ENCODE measurements at regions not wholly inside any gene's neighbourhood (a gene's known extent, or its start where the extent isn't known, plus 50 kb on each side); places are given as distances from the start of the nearest gene placed in this dataset.

DNA sequence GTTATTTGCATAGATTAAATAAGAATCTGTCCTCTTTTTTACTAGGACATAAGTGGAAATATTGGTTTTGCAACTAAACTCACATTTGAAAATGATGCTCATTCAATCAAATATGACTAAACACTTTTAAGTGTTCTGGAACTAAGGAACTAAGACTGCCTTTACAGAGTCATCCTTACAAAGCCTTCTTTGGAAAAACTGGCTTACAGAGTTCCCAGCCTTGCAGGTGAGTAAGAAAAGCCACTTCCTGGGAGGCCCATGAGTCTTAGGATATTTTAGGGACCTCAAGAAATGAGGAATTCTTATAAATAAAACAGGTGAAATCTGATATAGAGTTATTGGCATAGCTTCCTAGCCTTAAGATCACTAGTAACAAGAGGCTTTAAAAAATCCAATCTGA, 135.5 kb downstream of the ALOX5 start:
- Histone ChIP-seq H3K27ac (ENCODE audit: low read depth in 1 of 2, low read length in 2 of 2) (no peak overlapping the region), H3K4me1 (ENCODE audit: control insufficient read depth in 1 of 2, insufficient read depth in 2 of 2, low read length in 2 of 2) (no peaks in the 10 kb centered on the region), H3K79me2 (ENCODE audit: insufficient read depth, low read length) (no peaks in the 10 kb centered on the region), H3K36me3 (replicated peaks in 1 of 2; ENCODE audit: control insufficient read depth in 1 of 2, insufficient read depth in 2 of 2, low read length in 2 of 2) (no peaks in the 10 kb centered on the region), H4K20me1 (ENCODE audit: insufficient read depth, low read length) (peaks cover 5% of the 10 kb centered on the region), H3K4me2 (replicated peaks; ENCODE audit: extremely low read depth, low read length, poor library complexity, severe bottlenecking) (no peak overlapping the region), H2AFZ (ENCODE audit: insufficient read depth, low read depth, low read length, poor library complexity, severe bottlenecking) (no peak overlapping the region), H3K27me3 (ENCODE audit: control insufficient read depth in 2 of 2, insufficient read depth in 2 of 2, low read length in 2 of 2) (no peaks in the 10 kb centered on the region), H3K4me3 (replicated peaks in 1 of 3; ENCODE audit: low read depth in 2 of 3, low read length in 3 of 3) (no peak overlapping the region), H3K9me3 (replicated peaks in 1 of 2; ENCODE audit: control insufficient read depth in 1 of 2, insufficient read depth in 1 of 2, low read length in 2 of 2) (no peaks in the 10 kb centered on the region), H3K9ac (ENCODE audit: insufficient read depth, low read length, poor library complexity, severe bottlenecking) (no peak overlapping the region)
- DNase-seq, result no peak
- no peak overlapping the region for H3K27ac Mint-ChIP-seq
- no peaks in the 10 kb centered on the region for H3K4me1 Mint-ChIP-seq
- TF ChIP-seq, protein P1, sequence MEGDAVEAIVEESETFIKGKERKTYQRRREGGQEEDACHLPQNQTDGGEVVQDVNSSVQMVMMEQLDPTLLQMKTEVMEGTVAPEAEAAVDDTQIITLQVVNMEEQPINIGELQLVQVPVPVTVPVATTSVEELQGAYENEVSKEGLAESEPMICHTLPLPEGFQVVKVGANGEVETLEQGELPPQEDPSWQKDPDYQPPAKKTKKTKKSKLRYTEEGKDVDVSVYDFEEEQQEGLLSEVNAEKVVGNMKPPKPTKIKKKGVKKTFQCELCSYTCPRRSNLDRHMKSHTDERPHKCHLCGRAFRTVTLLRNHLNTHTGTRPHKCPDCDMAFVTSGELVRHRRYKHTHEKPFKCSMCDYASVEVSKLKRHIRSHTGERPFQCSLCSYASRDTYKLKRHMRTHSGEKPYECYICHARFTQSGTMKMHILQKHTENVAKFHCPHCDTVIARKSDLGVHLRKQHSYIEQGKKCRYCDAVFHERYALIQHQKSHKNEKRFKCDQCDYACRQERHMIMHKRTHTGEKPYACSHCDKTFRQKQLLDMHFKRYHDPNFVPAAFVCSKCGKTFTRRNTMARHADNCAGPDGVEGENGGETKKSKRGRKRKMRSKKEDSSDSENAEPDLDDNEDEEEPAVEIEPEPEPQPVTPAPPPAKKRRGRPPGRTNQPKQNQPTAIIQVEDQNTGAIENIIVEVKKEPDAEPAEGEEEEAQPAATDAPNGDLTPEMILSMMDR (IDR thresholded peaks at IDR 0.05), result no peak
- no peak overlapping the region for H3K4me3 Mint-ChIP-seq
- peaks cover 0 to 9% (median 2%) of the 10 kb centered on the region in 7 donors for H3K9me3 Mint-ChIP-seq
- peaks cover 0 to 3% of the 10 kb centered on the region in 2 donors for H3K36me3 Mint-ChIP-seq
- H3K27me3 Mint-ChIP-seq (ENCODE audit: low read depth in 3 of 3), result no peaks in the 10 kb centered on the region
- intact Hi-C loops (cut with micrococcal nuclease), result no loop called here

DNA sequence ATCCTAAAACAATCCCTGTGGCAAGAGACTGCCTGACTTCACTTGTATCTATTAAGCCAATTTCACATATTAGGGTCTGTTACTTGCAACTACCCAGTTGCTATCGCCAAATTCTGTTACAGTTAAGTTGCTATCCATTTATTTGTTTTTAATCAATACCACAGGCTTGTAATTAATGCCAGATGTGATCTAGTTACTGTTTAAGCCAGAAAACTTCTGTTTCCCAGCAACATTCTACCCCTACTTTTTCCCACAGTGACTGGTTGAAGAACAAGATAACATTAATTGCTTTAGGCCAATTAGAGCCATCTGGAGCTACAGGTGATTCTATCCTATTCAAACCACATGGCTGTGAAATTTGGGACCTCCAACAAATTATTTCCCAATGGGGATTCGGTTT, 131.3 kb downstream of the ALOX5 start:
- Mint-ChIP-seq H3K9me3 (peaks cover 0 to 3% (median 0%) of the 10 kb centered on the region in 7 donors), H3K36me3 (no peaks in the 10 kb centered on the region), H3K27ac (no peak overlapping the region), H3K4me3 (no peak overlapping the region), H3K27me3 (ENCODE audit: low read depth in 3 of 3) (no peaks in the 10 kb centered on the region), H3K4me1 (no peaks in the 10 kb centered on the region)
- DNase-seq, result no peak
- Histone ChIP-seq H3K27ac (ENCODE audit: low read depth in 1 of 2, low read length in 2 of 2) (no peak overlapping the region), H3K79me2 (ENCODE audit: insufficient read depth, low read length) (no peaks in the 10 kb centered on the region), H3K4me3 (replicated peaks in 1 of 3; ENCODE audit: low read depth in 2 of 3, low read length in 3 of 3) (no peak overlapping the region), H3K9me3 (replicated peaks in 1 of 2; ENCODE audit: control insufficient read depth in 1 of 2, insufficient read depth in 1 of 2, low read length in 2 of 2) (no peaks in the 10 kb centered on the region), H4K20me1 (ENCODE audit: insufficient read depth, low read length) (peaks cover 5% of the 10 kb centered on the region), H3K4me1 (ENCODE audit: control insufficient read depth in 1 of 2, insufficient read depth in 2 of 2, low read length in 2 of 2) (no peaks in the 10 kb centered on the region), H3K36me3 (replicated peaks in 1 of 2; ENCODE audit: control insufficient read depth in 1 of 2, insufficient read depth in 2 of 2, low read length in 2 of 2) (no peaks in the 10 kb centered on the region), H3K9ac (ENCODE audit: insufficient read depth, low read length, poor library complexity, severe bottlenecking) (no peak overlapping the region), H3K27me3 (ENCODE audit: control insufficient read depth in 2 of 2, insufficient read depth in 2 of 2, low read length in 2 of 2) (no peaks in the 10 kb centered on the region), H3K4me2 (replicated peaks; ENCODE audit: extremely low read depth, low read length, poor library complexity, severe bottlenecking) (no peak overlapping the region), H2AFZ (ENCODE audit: insufficient read depth, low read depth, low read length, poor library complexity, severe bottlenecking) (no peak overlapping the region)
- intact Hi-C loops (cut with micrococcal nuclease), result no loop called here
- TF ChIP-seq, protein P1 (IDR thresholded peaks at IDR 0.05), result no peak
- no CpG with 5 or more reads among the region's 2 CpGs for WGBS (ENCODE audit: insufficient coverage)
